K562 (cell line): ENCODE measurements at regions not wholly inside any gene's neighbourhood (a gene's known extent, or its start where the extent isn't known, plus 50 kb on each side); places are given as distances from the start of the nearest gene placed in this dataset.

Experiments used
- ARID4B ChIP-seq: sonication (generic); formaldehyde crosslinking; IDR thresholded peaks from 2 replicates; pipeline ENCODE4 v1.8.0; 2022; ENCODE audit warnings: mild to moderate bottlenecking, missing genetic modification reagents
- CEBPB ChIP-seq: fragments of 450-650 bp; IDR thresholded peaks from 2 replicates; pipeline ENCODE4 v1.6.1; 2016; ENCODE audit warnings: missing genetic modification characterization, missing compliant biosample characterization
- CREB3L1 ChIP-seq: fragments of 450-650 bp; IDR thresholded peaks from 2 replicates; pipeline ENCODE4 v1.6.1; 2014; ENCODE audit warnings: low read depth, mild to moderate bottlenecking, moderate library complexity, borderline replicate concordance
- CREBBP ChIP-seq: IDR thresholded peaks from one replicate; pipeline ENCODE4 v1.6.1; 2012; ENCODE audit warnings: low read depth, mild to moderate bottlenecking, control low read depth, inconsistent platforms, low read length
- DEAF1 ChIP-seq: fragments of 450-650 bp; formaldehyde crosslinking; IDR thresholded peaks from 2 replicates; pipeline ENCODE4 v1.4.0; 2020; ENCODE audit warnings: mild to moderate bottlenecking, moderate library complexity
- PTBP1 ChIP-seq: fragments of 200-400 bp; formaldehyde crosslinking; IDR thresholded peaks from 2 replicates; pipeline ENCODE4 v1.6.1; 2017; ENCODE audit warnings: low read depth, low read length
- RAD21 ChIP-seq, 2 experiments: fragments of 250-450 bp in 1 of 2; fragments of 450-650 bp in 1 of 2; sonication (Bioruptor Pico) in 1 of 2; formaldehyde crosslinking in 1 of 2; IDR thresholded peaks in 1 of 2; conservative IDR thresholded peaks in 1 of 2; 2 replicates each; pipeline versions ENCODE4 v1.4.0 to v1.8.0; 2020 to 2022; ENCODE audit warnings: mild to moderate bottlenecking in 2 of 2, moderate library complexity in 1 of 2
- RBM17 ChIP-seq: fragments of 200-400 bp; formaldehyde crosslinking; IDR thresholded peaks from 2 replicates; pipeline ENCODE4 v1.6.1; 2017; ENCODE audit warnings: low read depth, mild to moderate bottlenecking, low read length, borderline replicate concordance
- SNAPC5 ChIP-seq: fragments of 250-450 bp; sonication (Bioruptor Pico); IDR thresholded peaks from 2 replicates; pipeline ENCODE4 v1.8.0; 2021; ENCODE audit warnings: moderate library complexity, mild to moderate bottlenecking, inconsistent platforms
- STAT5A ChIP-seq: IDR thresholded peaks from 2 replicates; pipeline ENCODE4 v1.6.1; 2012; ENCODE audit warnings: low read length, inconsistent platforms, borderline replicate concordance
- TBL1XR1 ChIP-seq, 2 experiments: IDR thresholded peaks; 2 replicates each; pipeline ENCODE4 v1.6.1; 2012; ENCODE audit warnings: improper control_type of control experiment in 2 of 2, low read length in 2 of 2, mild to moderate bottlenecking in 1 of 2
- ZBTB43 ChIP-seq: sonication (generic); formaldehyde crosslinking; IDR thresholded peaks from 2 replicates; pipeline ENCODE4 v1.8.0; 2023; ENCODE audit warnings: mild to moderate bottlenecking, missing genetic modification reagents
- ZNF175 ChIP-seq: fragments of 200-800 bp; sonication (Bioruptor generic); IDR thresholded peaks from 2 replicates; pipeline ENCODE4 v1.6.1; 2016; ENCODE audit warnings: low read depth, mild to moderate bottlenecking, missing genetic modification characterization, missing compliant biosample characterization
- ZNF217 ChIP-seq: sonication (generic); formaldehyde crosslinking; IDR thresholded peaks from 2 replicates; pipeline ENCODE4 v1.8.0; 2022; ENCODE audit warnings: mild to moderate bottlenecking, missing genetic modification reagents
- ZNF282 ChIP-seq: sonication (generic); formaldehyde crosslinking; IDR thresholded peaks from 2 replicates; pipeline ENCODE4 v1.8.1; 2023; ENCODE audit warnings: missing genetic modification reagents
- ZNF449 ChIP-seq: fragments of 250-450 bp; sonication (Bioruptor Pico); IDR thresholded peaks from 2 replicates; pipeline ENCODE4 v1.8.0; 2022; ENCODE audit warnings: moderate library complexity, mild to moderate bottlenecking, inconsistent platforms
- ZNF76 ChIP-seq: fragments of 250-450 bp; sonication (Bioruptor Pico); IDR thresholded peaks from 2 replicates; pipeline ENCODE4 v1.4.0; 2020; ENCODE audit warnings: mild to moderate bottlenecking, moderate library complexity, borderline replicate concordance

- 0 out of 2 replicates have a peak, but pooled peaks have one; percentile 35 for TF ChIP-seq ARID4B (CRISPR knock-in tag)
- no peak for TF ChIP-seq CREBBP
- TF ChIP-seq PTBP1 = no peak
- no peak for TF ChIP-seq DEAF1 (CRISPR knock-in tag)
- TF ChIP-seq SNAPC5 (CRISPR knock-in tag) = no peak
- no peak for TF ChIP-seq CEBPB (tag)
- TF ChIP-seq STAT5A = no peak
- no peak for TF ChIP-seq ZNF175 (CRISPR knock-in tag)
- no peak for TF ChIP-seq ZNF282
- no peak for TF ChIP-seq ZBTB43 (CRISPR knock-in tag)
- TF ChIP-seq ZNF217 (CRISPR knock-in tag) = no peak
- no peak for TF ChIP-seq CREB3L1
- TF ChIP-seq RBM17 = no peak
- TF ChIP-seq ZNF449 (CRISPR knock-in tag) = no peak
- TF ChIP-seq TBL1XR1 (IDR thresholded peaks at IDR 0.05; ENCODE audit: low read length in 2 of 2) = no peak
- no peak for TF ChIP-seq RAD21 (CRISPR knock-in tag; conservative IDR thresholded peaks at IDR 0.05 in 1 of 2, IDR thresholded peaks at IDR 0.05 in 1 of 2)
- no peak for TF ChIP-seq ZNF76
These were observed 73.5 kb upstream of the RUNX3 start (continued) for GRCh38 chr1:25003457-25004190.
